ENCODE measurements at regions not wholly inside any gene's neighbourhood (a gene's known extent, or its start where the extent isn't known, plus 50 kb on each side); places are given as distances from the start of the nearest gene placed in this dataset.

DNA sequence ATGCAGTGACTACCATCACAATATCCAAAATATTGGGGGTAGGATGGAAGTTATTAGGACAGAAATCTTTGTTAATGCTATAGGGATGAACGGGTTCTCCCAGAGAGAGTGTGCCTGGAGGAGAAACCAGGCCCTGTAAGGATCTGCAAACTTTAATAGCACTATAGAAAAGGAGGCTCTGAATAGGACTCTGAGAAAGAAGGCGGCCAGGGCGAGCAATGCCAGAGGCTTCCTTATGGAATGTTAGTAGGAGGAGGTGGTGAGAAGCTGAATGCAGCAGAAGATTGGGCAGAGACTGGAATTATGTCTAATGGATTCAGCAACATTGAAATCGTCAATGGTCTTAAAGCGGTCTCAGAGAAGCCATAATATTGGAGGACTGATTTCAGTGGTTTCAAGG is 84.6 kb upstream of the SYNDIG1 start:
- ChIA-PET CTCF (no interaction called here), POLR2A (no interaction called here)
- DNase-seq (ENCODE audit: low read depth, low spot score) = no peak
- TF ChIP-seq, protein P1, sequence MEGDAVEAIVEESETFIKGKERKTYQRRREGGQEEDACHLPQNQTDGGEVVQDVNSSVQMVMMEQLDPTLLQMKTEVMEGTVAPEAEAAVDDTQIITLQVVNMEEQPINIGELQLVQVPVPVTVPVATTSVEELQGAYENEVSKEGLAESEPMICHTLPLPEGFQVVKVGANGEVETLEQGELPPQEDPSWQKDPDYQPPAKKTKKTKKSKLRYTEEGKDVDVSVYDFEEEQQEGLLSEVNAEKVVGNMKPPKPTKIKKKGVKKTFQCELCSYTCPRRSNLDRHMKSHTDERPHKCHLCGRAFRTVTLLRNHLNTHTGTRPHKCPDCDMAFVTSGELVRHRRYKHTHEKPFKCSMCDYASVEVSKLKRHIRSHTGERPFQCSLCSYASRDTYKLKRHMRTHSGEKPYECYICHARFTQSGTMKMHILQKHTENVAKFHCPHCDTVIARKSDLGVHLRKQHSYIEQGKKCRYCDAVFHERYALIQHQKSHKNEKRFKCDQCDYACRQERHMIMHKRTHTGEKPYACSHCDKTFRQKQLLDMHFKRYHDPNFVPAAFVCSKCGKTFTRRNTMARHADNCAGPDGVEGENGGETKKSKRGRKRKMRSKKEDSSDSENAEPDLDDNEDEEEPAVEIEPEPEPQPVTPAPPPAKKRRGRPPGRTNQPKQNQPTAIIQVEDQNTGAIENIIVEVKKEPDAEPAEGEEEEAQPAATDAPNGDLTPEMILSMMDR (IDR thresholded peaks at IDR 0.05) = no peak
- TF ChIP-seq TCF7L2 (IDR thresholded peaks at IDR 0.05; ENCODE audit: low read depth, low read length) (no peak), SIN3A (IDR thresholded peaks at IDR 0.05; ENCODE audit: borderline replicate concordance, insufficient read depth, low read depth, low read length) (no peak), POLR2AphosphoS5 (IDR thresholded peaks at IDR 0.05; ENCODE audit: low read depth, low read length) (no peak)
- no peak overlapping the region for H3K27ac ChIP-seq (ENCODE audit: low read length)
- H3K27me3 ChIP-seq (ENCODE audit: control insufficient read depth, insufficient read depth, low read length) = no peaks in the 10 kb centered on the region; the same call in 1 of the 2 replicates
- intact Hi-C loops (cut with micrococcal nuclease; ENCODE audit: unreplicated experiment) = no loop called here
- no peak for ATAC-seq
- in situ Hi-C loops (cut with HindIII; ENCODE audit: low pct_unique_long_range_greater_than_20kb, low sequenced_read_pairs) = no loop called here
- H3K9me3 ChIP-seq (ENCODE audit: control insufficient read depth, insufficient read depth, low read depth, low read length) = no peaks in the 10 kb centered on the region
- BruUV-seq (replicated peaks) = no TSS peak
- no peaks in the 10 kb centered on the region for H3K4me1 ChIP-seq (ENCODE audit: control insufficient read depth, insufficient read depth, low read length)
- H3K36me3 ChIP-seq (ENCODE audit: control insufficient read depth, insufficient read depth, low read length) = no peaks in the 10 kb centered on the region
- H3K4me3 ChIP-seq (ENCODE audit: low read depth in 2 of 2, low read length in 2 of 2) = no peak overlapping the region

DNA sequence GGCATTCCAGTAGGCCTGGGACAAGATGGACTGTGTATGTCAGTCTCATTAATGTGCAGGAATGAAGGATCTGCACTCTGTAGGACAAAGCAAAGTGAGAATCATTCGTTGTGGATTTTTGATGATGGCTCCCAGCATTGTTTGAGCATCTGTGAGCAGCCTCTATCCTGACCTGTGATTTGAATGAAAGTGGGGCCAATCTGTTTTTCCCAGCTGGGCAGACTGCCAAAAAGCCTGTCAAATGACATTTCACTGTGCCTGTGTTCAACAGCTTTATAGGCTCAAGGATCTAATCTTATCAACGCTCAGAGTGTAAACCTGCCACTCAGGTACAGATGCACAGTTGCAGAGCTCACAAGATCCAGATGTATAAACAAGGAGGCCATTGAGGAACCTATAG is 86.7 kb upstream of the SYNDIG1 start:
- BruUV-seq (replicated peaks) = no TSS peak
- DNase-seq (ENCODE audit: low read depth, low spot score) = no peak
- intact Hi-C loops (cut with micrococcal nuclease; ENCODE audit: unreplicated experiment) (no loop called here), in situ Hi-C loops (cut with HindIII; ENCODE audit: low pct_unique_long_range_greater_than_20kb, low sequenced_read_pairs) (no loop called here)
- ChIA-PET POLR2A (no interaction called here), CTCF (no interaction called here)
- no peaks in the 10 kb centered on the region for H3K4me1 ChIP-seq (ENCODE audit: control insufficient read depth, insufficient read depth, low read length)
- H3K9me3 ChIP-seq (ENCODE audit: control insufficient read depth, insufficient read depth, low read depth, low read length) = no peaks in the 10 kb centered on the region
- ATAC-seq = no peak
- H3K4me3 ChIP-seq (ENCODE audit: low read depth in 2 of 2, low read length in 2 of 2) = no peak overlapping the region
- no peak for TF ChIP-seq POLR2AphosphoS5 (IDR thresholded peaks at IDR 0.05; ENCODE audit: low read depth, low read length)
- TF ChIP-seq, protein P1 (IDR thresholded peaks at IDR 0.05) = no peak
- TF ChIP-seq SIN3A (IDR thresholded peaks at IDR 0.05; ENCODE audit: borderline replicate concordance, insufficient read depth, low read depth, low read length) = no peak
- TF ChIP-seq TCF7L2 (IDR thresholded peaks at IDR 0.05; ENCODE audit: low read depth, low read length) = no peak
- TF ChIP-seq, protein P2, sequence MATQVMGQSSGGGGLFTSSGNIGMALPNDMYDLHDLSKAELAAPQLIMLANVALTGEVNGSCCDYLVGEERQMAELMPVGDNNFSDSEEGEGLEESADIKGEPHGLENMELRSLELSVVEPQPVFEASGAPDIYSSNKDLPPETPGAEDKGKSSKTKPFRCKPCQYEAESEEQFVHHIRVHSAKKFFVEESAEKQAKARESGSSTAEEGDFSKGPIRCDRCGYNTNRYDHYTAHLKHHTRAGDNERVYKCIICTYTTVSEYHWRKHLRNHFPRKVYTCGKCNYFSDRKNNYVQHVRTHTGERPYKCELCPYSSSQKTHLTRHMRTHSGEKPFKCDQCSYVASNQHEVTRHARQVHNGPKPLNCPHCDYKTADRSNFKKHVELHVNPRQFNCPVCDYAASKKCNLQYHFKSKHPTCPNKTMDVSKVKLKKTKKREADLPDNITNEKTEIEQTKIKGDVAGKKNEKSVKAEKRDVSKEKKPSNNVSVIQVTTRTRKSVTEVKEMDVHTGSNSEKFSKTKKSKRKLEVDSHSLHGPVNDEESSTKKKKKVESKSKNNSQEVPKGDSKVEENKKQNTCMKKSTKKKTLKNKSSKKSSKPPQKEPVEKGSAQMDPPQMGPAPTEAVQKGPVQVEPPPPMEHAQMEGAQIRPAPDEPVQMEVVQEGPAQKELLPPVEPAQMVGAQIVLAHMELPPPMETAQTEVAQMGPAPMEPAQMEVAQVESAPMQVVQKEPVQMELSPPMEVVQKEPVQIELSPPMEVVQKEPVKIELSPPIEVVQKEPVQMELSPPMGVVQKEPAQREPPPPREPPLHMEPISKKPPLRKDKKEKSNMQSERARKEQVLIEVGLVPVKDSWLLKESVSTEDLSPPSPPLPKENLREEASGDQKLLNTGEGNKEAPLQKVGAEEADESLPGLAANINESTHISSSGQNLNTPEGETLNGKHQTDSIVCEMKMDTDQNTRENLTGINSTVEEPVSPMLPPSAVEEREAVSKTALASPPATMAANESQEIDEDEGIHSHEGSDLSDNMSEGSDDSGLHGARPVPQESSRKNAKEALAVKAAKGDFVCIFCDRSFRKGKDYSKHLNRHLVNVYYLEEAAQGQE (IDR thresholded peaks at IDR 0.05; ENCODE audit: insufficient read depth in 1 of 2, low read depth in 2 of 2, low read length in 1 of 2) = no peak
- H3K27me3 ChIP-seq (ENCODE audit: control insufficient read depth, insufficient read depth, low read length) = no peaks in the 10 kb centered on the region; the same call in 1 of the 2 replicates
- no peak overlapping the region for H3K27ac ChIP-seq (ENCODE audit: low read length)
- no peaks in the 10 kb centered on the region for H3K36me3 ChIP-seq (ENCODE audit: control insufficient read depth, insufficient read depth, low read length)
